Spleen (tissue), 11 donors: ENCODE measurements at regions not wholly inside any gene's neighbourhood (a gene's known extent, or its start where the extent isn't known, plus 50 kb on each side); places are given as distances from the start of the nearest gene placed in this dataset.

Source experiments
- DNase-seq: peaks from one replicate; pipeline ENCODE4 v3.0.0-alpha.2; 2020
- H3K27ac ChIP-seq, 8 donors: fragments of 200-600 bp; sonication (generic) in 7 of 8; 1 replicate in 4 of 8; 2 replicates in 4 of 8; pipeline versions ENCODE4 v1.5.0 to v1.8.0; 2016 to 2021; ENCODE audit warnings: inconsistent platforms in 4 of 8, mild to moderate bottlenecking in 4 of 8, moderate library complexity in 1 of 8
- H3K27me3 ChIP-seq, 7 donors: fragments of 200-600 bp; sonication (generic) in 6 of 7; replicated peaks in 1 of 7; 1 replicate in 4 of 7; 2 replicates in 3 of 7; pipeline versions ENCODE4 v1.5.0 to v1.8.0; 2016 to 2021; ENCODE audit warnings: inconsistent platforms in 3 of 7, mild to moderate bottlenecking in 1 of 7
- H3K36me3 ChIP-seq, 6 donors: fragments of 200-600 bp; sonication (generic) in 5 of 6; 1 replicate in 4 of 6; 2 replicates in 2 of 6; pipeline versions ENCODE4 v1.5.0 to v1.8.0; 2016 to 2021; ENCODE audit warnings: inconsistent platforms in 2 of 6
- H3K4me1 ChIP-seq, 6 donors: fragments of 200-600 bp; sonication (generic) in 5 of 6; 1 replicate in 3 of 6; 2 replicates in 3 of 6; pipeline versions ENCODE4 v1.5.0 to v1.8.0; 2016 to 2021; ENCODE audit warnings: inconsistent platforms in 3 of 6
- H3K4me3 ChIP-seq, 8 donors: fragments of 200-600 bp; sonication (generic) in 7 of 8; 1 replicate in 4 of 8; 2 replicates in 4 of 8; pipeline versions ENCODE4 v1.5.0 to v1.8.0; 2016 to 2021; ENCODE audit warnings: inconsistent platforms in 4 of 8, mild to moderate bottlenecking in 4 of 8, moderate library complexity in 2 of 8
- H3K9me3 ChIP-seq, 8 donors: fragments of 200-600 bp; sonication (generic) in 7 of 8; 1 replicate in 4 of 8; 2 replicates in 4 of 8; pipeline versions ENCODE4 v1.5.0 to v1.8.0; 2016 to 2021; ENCODE audit warnings: inconsistent platforms in 4 of 8
- CTCF ChIP-seq, 11 experiments: fragments of 200-600 bp in 7 of 11; fragments of 450-650 bp in 4 of 11; sonication (generic) in 4 of 11; IDR thresholded peaks in 8 of 11; conservative IDR thresholded peaks in 3 of 11; 1 replicate in 7 of 11; 2 replicates in 4 of 11; pipeline versions ENCODE4 v1.4.0 to v1.8.0; 2016 to 2021; ENCODE audit warnings: antibody characterized with exemption in 11 of 11, inconsistent platforms in 4 of 11, mild to moderate bottlenecking in 1 of 11
- POLR2A ChIP-seq, 3 donors: fragments of 450-650 bp; IDR thresholded peaks; one replicate each; pipeline ENCODE4 v1.5.1; 2017; ENCODE audit warnings: antibody characterized with exemption in 3 of 3, mild to moderate bottlenecking in 1 of 3
- POLR2AphosphoS5 ChIP-seq, 3 donors: sonication (generic); formaldehyde crosslinking; IDR thresholded peaks; one replicate each; pipeline ENCODE4 v1.5.1; 2017; ENCODE audit warnings: antibody characterized with exemption in 3 of 3
- WGBS, 5 donors: extraction: QIAGEN DNeasy Blood & Tissue Kit in 3 of 5; methylation state at CpG; one replicate each; pipeline versions ENCODE4 v1.1.5 to v1.1.7; 2013 to 2018; 5-methylcytosine and 5-hydroxymethylcytosine counted together
- intact Hi-C: fragments of 100-400 bp; cut with DNase I; formaldehyde crosslinking; loops from one replicate; pipeline ENCODE4 v1.15.0; 2023; ENCODE audit warnings: low total_unique reads
- donor health status: healthy with polysubstance abuse.
- donor health status: DM: no; HTN: no; CAD: no; lungs with moderate emphysema.
- donor health status: DM: no; HTN: no; CAD: no.
- donor health status: Bipolar disorder and iron deficiency.
- donor health status: healthy.
- donor health status: DM: no; HTN: no; CAD: no.
- donor health status: DM: yes; HTN: yes; CAD: no.

GRCh38 chr14:62213516-62213915 lies 451.3 kb downstream of the SNAPC1 start:
- DNase-seq: no peak
- H3K27ac ChIP-seq: no peak overlapping the region
- 49 to 66% (median 62%) methylated on average over 3 of the region's 3 CpGs for WGBS, 5 donors
- intact Hi-C loops: no loop called here
- H3K9me3 ChIP-seq: no peaks in the 10 kb centered on the region
- TF ChIP-seq CTCF (IDR thresholded peaks at IDR 0.05 in 8 of 11, conservative IDR thresholded peaks at IDR 0.05 in 3 of 11): no peak
- TF ChIP-seq POLR2A (IDR thresholded peaks at IDR 0.05): no peak
- TF ChIP-seq POLR2AphosphoS5 (IDR thresholded peaks at IDR 0.05): no peak
- H3K27me3 ChIP-seq: no peaks in the 10 kb centered on the region
- H3K36me3 ChIP-seq: no peaks in the 10 kb centered on the region
- no peak overlapping the region for H3K4me3 ChIP-seq
- no peaks in the 10 kb centered on the region for H3K4me1 ChIP-seq

GRCh38 chr14:62216121-62216520 lies 453.9 kb downstream of the SNAPC1 start:
- H3K27ac ChIP-seq: no peak overlapping the region
- no peak overlapping the region for H3K4me3 ChIP-seq
- no peak for DNase-seq
- no peak for TF ChIP-seq POLR2A (IDR thresholded peaks at IDR 0.05)
- no peak for TF ChIP-seq POLR2AphosphoS5 (IDR thresholded peaks at IDR 0.05)
- TF ChIP-seq CTCF (IDR thresholded peaks at IDR 0.05 in 8 of 11, conservative IDR thresholded peaks at IDR 0.05 in 3 of 11): no peak
- intact Hi-C loops: no loop called here
- no peaks in the 10 kb centered on the region for H3K36me3 ChIP-seq
- no peaks in the 10 kb centered on the region for H3K27me3 ChIP-seq
- H3K4me1 ChIP-seq: no peaks in the 10 kb centered on the region
- WGBS, 5 donors: 66 to 86% (median 84%) methylated on average over 4 of the region's 4 CpGs
- H3K9me3 ChIP-seq: no peaks in the 10 kb centered on the region

GRCh38 chr14:62234849-62235248 lies 472.6 kb downstream of the SNAPC1 start:
- WGBS, 5 donors: 72 to 79% (median 78%) methylated on average over 3 of the region's 3 CpGs
- DNase-seq: no peak
- intact Hi-C loops: no loop called here

GRCh38 chr14:62244221-62244620 lies 482.0 kb downstream of the SNAPC1 start:
- intact Hi-C loops: no loop called here
- Histone ChIP-seq H3K27me3 (no peaks in the 10 kb centered on the region), H3K27ac (no peak overlapping the region), H3K9me3 (peaks cover 0 to 9% (median 0%) of the 10 kb centered on the region in 8 donors), H3K4me3 (no peak overlapping the region), H3K36me3 (no peaks in the 10 kb centered on the region), H3K4me1 (no peaks in the 10 kb centered on the region)
- WGBS, 5 donors: 72 to 91% (median 84%) methylated on average over 1 of the region's 1 CpG
- no peak for DNase-seq
- TF ChIP-seq POLR2AphosphoS5 (IDR thresholded peaks at IDR 0.05) (no peak), CTCF (IDR thresholded peaks at IDR 0.05 in 8 of 11, conservative IDR thresholded peaks at IDR 0.05 in 3 of 11) (no peak), POLR2A (IDR thresholded peaks at IDR 0.05) (no peak)

More at GRCh38 chr14:62234849-62235248, 472.6 kb downstream of the SNAPC1 start:
- no peak for TF ChIP-seq POLR2A (IDR thresholded peaks at IDR 0.05)
- TF ChIP-seq CTCF (IDR thresholded peaks at IDR 0.05 in 8 of 11, conservative IDR thresholded peaks at IDR 0.05 in 3 of 11): no peak
- no peak for TF ChIP-seq POLR2AphosphoS5 (IDR thresholded peaks at IDR 0.05)
- H3K4me3 ChIP-seq: no peak overlapping the region
- peaks cover 0 to 33% (median 27%) of the 10 kb centered on the region in 8 donors for H3K9me3 ChIP-seq
- H3K36me3 ChIP-seq: no peaks in the 10 kb centered on the region
- no peak overlapping the region for H3K27ac ChIP-seq
- no peaks in the 10 kb centered on the region for H3K4me1 ChIP-seq
- peaks cover 0 to 7% (median 0%) of the 10 kb centered on the region in 7 donors for H3K27me3 ChIP-seq
